HEK293 (cell line): ENCODE measurements at regions not wholly inside any gene's neighbourhood (a gene's known extent, or its start where the extent isn't known, plus 50 kb on each side); places are given as distances from the start of the nearest gene placed in this dataset.

Source experiments
- CTCF ChIP-seq: fragments of 450-650 bp; formaldehyde crosslinking; IDR thresholded peaks from 2 replicates; pipeline ENCODE4 v1.5.1; 2016; ENCODE audit warnings: missing biosample characterization, missing genetic modification characterization
- SP2 ChIP-seq: fragments of 450-650 bp; formaldehyde crosslinking; IDR thresholded peaks from 2 replicates; pipeline ENCODE4 v1.5.1; 2016; ENCODE audit warnings: missing biosample characterization, missing genetic modification characterization
- ZNF23 ChIP-seq: fragments of 450-650 bp; formaldehyde crosslinking; IDR thresholded peaks from 2 replicates; pipeline ENCODE4 v1.5.1; 2016; ENCODE audit warnings: missing biosample characterization, missing genetic modification characterization, borderline replicate concordance

- TF ChIP-seq CTCF (tag by site-specific recombination), result no peak
- no peak for TF ChIP-seq SP2
- TF ChIP-seq ZNF23 (tag by site-specific recombination), result no peak
These were observed 139.8 kb downstream of the NUDT12 start for GRCh38 chr5:103422756-103423155.
